IMR-90 (cell line): ENCODE measurements at regions not wholly inside any gene's neighbourhood (a gene's known extent, or its start where the extent isn't known, plus 50 kb on each side); places are given as distances from the start of the nearest gene placed in this dataset.
"Not testable (repeated sequence)": the region's sequence is repeated elsewhere in the genome, so short reads cannot be mapped to it uniquely, and the experiment has no call there.

Source experiments
- ATAC-seq: fragments of 200-7000 bp; cut with Tn5 transposase; 2 replicates; pipeline ENCODE4 v1.9.1; 2020; ENCODE audit warnings: low read depth, mild to moderate bottlenecking, moderate library complexity
- BruUV-seq: library from RNA; stranded (reverse); fragments of 400-500 nt; replicated peaks from 2 replicates; lab custom pipeline; 2021; lab: Mats Ljungman, UMichigan
- CTCF ChIA-PET: fragments of 300-600 bp; formaldehyde crosslinking; extraction: SDS; loops from one replicate; lab custom pipeline; 2021; ENCODE audit warnings: antibody characterized with exemption; lab: Yijun Ruan, JAX
- POLR2A ChIA-PET: fragments of 300-600 bp; sonication (Branson Sonifier 250); formaldehyde crosslinking; loops from one replicate; lab custom pipeline; 2022; ENCODE audit warnings: antibody characterized with exemption; ENCODE audit not compliant: unreplicated experiment; lab: Charles Lee
- DNase-seq: peaks from one replicate; pipeline ENCODE4 v3.0.0; 2013
- H2AFZ ChIP-seq: replicated peaks from 2 replicates; pipeline ENCODE3; 2013; ENCODE audit warnings: low read length, mild to moderate bottlenecking; ENCODE audit not compliant: poor library complexity
- H2AK5ac ChIP-seq: 2 replicates; pipeline ENCODE4 v1.6.1; 2013; ENCODE audit warnings: low read depth, low read length, inconsistent platforms
- H2AK9ac ChIP-seq: replicated peaks from 2 replicates; pipeline ENCODE3; 2013; ENCODE audit warnings: mild to moderate bottlenecking, low read depth, low read length, moderate library complexity; ENCODE audit not compliant: poor library complexity
- H2BK120ac ChIP-seq: 2 replicates; pipeline ENCODE4 v1.6.1; 2013; ENCODE audit warnings: low read depth, low read length, inconsistent platforms
- H2BK15ac ChIP-seq: 3 replicates; pipeline ENCODE4 v1.6.1; 2013; ENCODE audit warnings: low read depth, low read length, inconsistent platforms
- H2BK20ac ChIP-seq: 2 replicates; pipeline ENCODE4 v1.6.1; 2013; ENCODE audit warnings: low read depth, mild to moderate bottlenecking, inconsistent platforms, low read length, moderate library complexity
- H2BK5ac ChIP-seq: 2 replicates; pipeline ENCODE4 v1.6.1; 2013; ENCODE audit warnings: mild to moderate bottlenecking, low read depth, low read length, inconsistent platforms; ENCODE audit not compliant: poor library complexity, severe bottlenecking
- H3K14ac ChIP-seq: replicated peaks from 2 replicates; pipeline ENCODE4 v1.6.1; 2013; ENCODE audit warnings: low read depth, low read length, inconsistent platforms
- H3K18ac ChIP-seq: 2 replicates; pipeline ENCODE4 v1.6.1; 2013; ENCODE audit warnings: low read depth, low read length, control low read depth
- H3K23ac ChIP-seq: 2 replicates; pipeline ENCODE4 v1.6.1; 2013; ENCODE audit warnings: low read depth, low read length, inconsistent platforms
- H3K27ac ChIP-seq: 2 replicates; pipeline ENCODE4 v1.5.1; 2013; ENCODE audit warnings: mild to moderate bottlenecking, control low read depth, low read length; ENCODE audit not compliant: insufficient read depth
- H3K27me3 ChIP-seq: 2 replicates; pipeline ENCODE4 v1.6.1; 2013; ENCODE audit warnings: low read length; ENCODE audit not compliant: control insufficient read depth, insufficient read depth
- H3K36me3 ChIP-seq: 2 replicates; pipeline ENCODE4 v1.6.1; 2013; ENCODE audit warnings: low read length, mixed read lengths; ENCODE audit not compliant: control insufficient read depth, insufficient read depth
- H3K4ac ChIP-seq: 2 replicates; pipeline ENCODE4 v1.6.1; 2013; ENCODE audit warnings: low read depth, low read length, inconsistent platforms
- H3K4me1 ChIP-seq: 2 replicates; pipeline ENCODE4 v1.6.1; 2013; ENCODE audit warnings: low read length, mixed read lengths; ENCODE audit not compliant: control insufficient read depth, insufficient read depth
- H3K4me2 ChIP-seq: 2 replicates; pipeline ENCODE4 v1.6.1; 2013; ENCODE audit warnings: low read depth, mild to moderate bottlenecking, control low read depth, low read length, moderate library complexity
- H3K4me3 ChIP-seq: 2 replicates; pipeline ENCODE4 v1.5.1; 2013; ENCODE audit warnings: low read depth, mild to moderate bottlenecking, control low read depth, low read length, moderate library complexity; ENCODE audit not compliant: insufficient read depth
- H3K56ac ChIP-seq: 2 replicates; pipeline ENCODE4 v1.6.1; 2013; ENCODE audit warnings: low read length, inconsistent platforms; ENCODE audit not compliant: insufficient read depth; ENCODE audit errors: extremely low read depth
- H3K79me1 ChIP-seq, 2 experiments: 2 replicates each; pipeline ENCODE4 v1.6.1; 2013; ENCODE audit warnings: low read length in 2 of 2, inconsistent platforms in 1 of 2, low read depth in 1 of 2
- H3K9ac ChIP-seq: 2 replicates; pipeline ENCODE4 v1.6.1; 2013; ENCODE audit warnings: low read depth, low read length, control low read depth
- H3K9me1 ChIP-seq: 2 replicates; pipeline ENCODE4 v1.6.1; 2013; ENCODE audit warnings: low read length, inconsistent platforms; ENCODE audit not compliant: insufficient read depth
- H3K9me3 ChIP-seq: 2 replicates; pipeline ENCODE4 v1.6.1; 2013; ENCODE audit warnings: low read length; ENCODE audit not compliant: control insufficient read depth, insufficient read depth
- H4K20me1 ChIP-seq: 2 replicates; pipeline ENCODE4 v1.6.1; 2013; ENCODE audit warnings: low read length, inconsistent platforms; ENCODE audit not compliant: insufficient read depth
- H4K5ac ChIP-seq: 2 replicates; pipeline ENCODE4 v1.6.1; 2013; ENCODE audit warnings: mild to moderate bottlenecking, low read depth, low read length, control low read depth
- H4K8ac ChIP-seq, 2 experiments: 2 replicates each; pipeline ENCODE4 v1.6.1; 2013; ENCODE audit warnings: low read depth in 2 of 2, low read length in 2 of 2, control low read depth in 1 of 2, inconsistent platforms in 1 of 2
- H4K91ac ChIP-seq: 2 replicates; pipeline ENCODE4 v1.6.1; 2013; ENCODE audit warnings: low read depth, low read length, inconsistent platforms; ENCODE audit not compliant: insufficient read depth
- WGBS, 2 experiments: methylation state at CpG; one replicate each; pipeline versions ENCODE4 v1.1.5 to v1.1.7; 2013; ENCODE audit warnings: missing lambda C conversion rate in 2 of 2; ENCODE audit not compliant: insufficient read length in 1 of 2; ENCODE audit errors: extremely low coverage in 2 of 2; 5-methylcytosine and 5-hydroxymethylcytosine counted together
- dilution Hi-C: fragments of 300-500 bp; cut with HindIII; formaldehyde crosslinking; loops from one replicate; pipeline ENCODE4 v1.14.3; 2018; ENCODE audit warnings: low sequenced_read_pairs; ENCODE audit not compliant: unreplicated experiment
- in situ Hi-C: fragments of 300-500 bp; cut with MboI; formaldehyde crosslinking; loops from 3 replicates; pipeline ENCODE4 v1.14.3; 2019; ENCODE audit warnings: low sequenced_read_pairs, inconsistent platforms, mixed read lengths
- intact Hi-C: fragments of 100-400 bp; cut with micrococcal nuclease; formaldehyde crosslinking; loops from 2 replicates; pipeline ENCODE4 v1.10.0; 2022

DNA sequence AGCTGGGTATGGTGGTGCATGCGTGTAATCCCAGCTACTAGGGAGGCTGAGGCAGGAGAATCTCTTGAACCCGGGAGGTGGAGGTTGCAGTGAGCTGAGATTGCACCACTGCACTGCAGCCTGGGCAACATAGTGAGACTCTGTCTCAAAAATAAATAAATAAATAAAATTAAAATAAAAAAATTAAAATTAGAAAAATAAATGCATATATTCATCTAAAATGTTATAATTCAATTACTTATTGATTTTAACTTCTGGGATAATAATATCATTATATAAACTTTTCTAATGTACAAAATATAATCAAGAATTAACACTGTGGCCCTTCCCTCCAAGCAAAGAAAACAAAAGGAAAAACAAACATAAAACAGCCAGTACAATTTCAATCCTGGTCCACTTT lies 485.4 kb upstream of the SOX11 start:
- H3K18ac ChIP-seq, H2BK5ac ChIP-seq, H4K5ac ChIP-seq, H4K91ac ChIP-seq, H2AFZ ChIP-seq, H2BK120ac ChIP-seq, H2AK9ac ChIP-seq, H3K27ac ChIP-seq, intact Hi-C loops, H3K9me1 ChIP-seq, H3K79me1 ChIP-seq, H3K27me3 ChIP-seq, H2BK15ac ChIP-seq, H4K8ac ChIP-seq, H4K20me1 ChIP-seq, H3K14ac ChIP-seq, H3K9ac ChIP-seq, POLR2A ChIA-PET, H2BK20ac ChIP-seq, ATAC-seq, H2AK5ac ChIP-seq, H3K4me2 ChIP-seq, BruUV-seq, H3K4me3 ChIP-seq, H3K4ac ChIP-seq, H3K23ac ChIP-seq, dilution Hi-C loops, DNase-seq, in situ Hi-C loops, CTCF ChIA-PET, H3K56ac ChIP-seq, H3K4me1 ChIP-seq, H3K36me3 ChIP-seq: not testable (repeated sequence)
- H3K9me3 ChIP-seq = peaks cover 14% of the 10 kb centered on the region
- WGBS, 2 experiments = no CpG with 5 or more reads among the region's 2 CpGs
